ENCODE measurements at regions not wholly inside any gene's neighbourhood (a gene's known extent, or its start where the extent isn't known, plus 50 kb on each side); places are given as distances from the start of the nearest gene placed in this dataset.

GRCh38 chr20:51262240-51262639 lies 239.3 kb upstream of the KCNG1 start:
- Mint-ChIP-seq H3K4me3 (no peak overlapping the region), H3K4me1 (no peaks in the 10 kb centered on the region), H3K27me3 (peaks cover 22% of the 10 kb centered on the region), H3K9me3 (peaks cover 10% of the 10 kb centered on the region), H3K27ac (no peak overlapping the region), H3K36me3 (no peaks in the 10 kb centered on the region)
- no peak for ATAC-seq

GRCh38 chr20:51259455-51259854 lies 236.5 kb upstream of the KCNG1 start:
- H3K4me3 Mint-ChIP-seq: no peak overlapping the region
- no peaks in the 10 kb centered on the region for H3K36me3 Mint-ChIP-seq
- H3K27ac Mint-ChIP-seq: no peak overlapping the region
- peaks cover 25% of the 10 kb centered on the region for H3K27me3 Mint-ChIP-seq
- no peak for ATAC-seq
- H3K9me3 Mint-ChIP-seq: peaks cover under 1% of the 10 kb centered on the region
- H3K4me1 Mint-ChIP-seq: no peaks in the 10 kb centered on the region

- H3K4me3 Mint-ChIP-seq: no peak overlapping the region
- ATAC-seq: no peak
Measured at GRCh38 chr20:51258582-51259165, 235.8 kb upstream of the KCNG1 start.

GRCh38 chr20:51255417-51255816 lies 232.5 kb upstream of the KCNG1 start:
- Mint-ChIP-seq H3K36me3 (no peaks in the 10 kb centered on the region), H3K27me3 (peaks cover 48% of the 10 kb centered on the region), H3K4me1 (no peaks in the 10 kb centered on the region), H3K4me3 (no peak overlapping the region), H3K27ac (no peak overlapping the region), H3K9me3 (no peaks in the 10 kb centered on the region)
- ATAC-seq: no peak

More at GRCh38 chr20:51258582-51259165, 235.8 kb upstream of the KCNG1 start:
- H3K27ac Mint-ChIP-seq: no peak overlapping the region
- H3K4me1 Mint-ChIP-seq: no peaks in the 10 kb centered on the region
- H3K9me3 Mint-ChIP-seq: no peaks in the 10 kb centered on the region
- H3K27me3 Mint-ChIP-seq: peaks cover 25% of the 10 kb centered on the region
- H3K36me3 Mint-ChIP-seq: no peaks in the 10 kb centered on the region

- H3K27me3 Mint-ChIP-seq: peaks cover 51% of the 10 kb centered on the region
Measured at GRCh38 chr20:51253280-51253679, 230.4 kb upstream of the KCNG1 start.

GRCh38 chr20:51249781-51250180 lies 226.9 kb upstream of the KCNG1 start:
- no peak for ATAC-seq
- Mint-ChIP-seq H3K27me3 (peaks cover 34% of the 10 kb centered on the region), H3K4me3 (no peak overlapping the region), H3K4me1 (no peaks in the 10 kb centered on the region), H3K9me3 (no peaks in the 10 kb centered on the region), H3K36me3 (no peaks in the 10 kb centered on the region), H3K27ac (no peak overlapping the region)

More at GRCh38 chr20:51253280-51253679, 230.4 kb upstream of the KCNG1 start:
- no peak overlapping the region for H3K27ac Mint-ChIP-seq
- H3K4me1 Mint-ChIP-seq: no peaks in the 10 kb centered on the region
- no peaks in the 10 kb centered on the region for H3K9me3 Mint-ChIP-seq
- no peak overlapping the region for H3K4me3 Mint-ChIP-seq
- H3K36me3 Mint-ChIP-seq: no peaks in the 10 kb centered on the region
- ATAC-seq: no peak

GRCh38 chr20:51249215-51249614 lies 226.3 kb upstream of the KCNG1 start:
- ATAC-seq: no peak
- Mint-ChIP-seq H3K27ac (no peak overlapping the region), H3K9me3 (no peaks in the 10 kb centered on the region), H3K27me3 (peaks cover 34% of the 10 kb centered on the region), H3K4me1 (no peaks in the 10 kb centered on the region), H3K4me3 (no peak overlapping the region), H3K36me3 (no peaks in the 10 kb centered on the region)

- no peak overlapping the region for H3K27ac Mint-ChIP-seq
- ATAC-seq: no peak
Measured at GRCh38 chr20:51244466-51244865, 221.6 kb upstream of the KCNG1 start.

GRCh38 chr20:51238675-51239305 lies 215.9 kb upstream of the KCNG1 start:
- no peak overlapping the region for H3K27ac Mint-ChIP-seq
- H3K4me1 Mint-ChIP-seq: no peaks in the 10 kb centered on the region
- H3K36me3 Mint-ChIP-seq: no peaks in the 10 kb centered on the region
- peaks cover 7% of the 10 kb centered on the region for H3K9me3 Mint-ChIP-seq
- no peak for ATAC-seq
- peaks cover 37% of the 10 kb centered on the region for H3K27me3 Mint-ChIP-seq
- H3K4me3 Mint-ChIP-seq: no peak overlapping the region

More at GRCh38 chr20:51244466-51244865, 221.6 kb upstream of the KCNG1 start:
- Mint-ChIP-seq H3K4me3 (no peak overlapping the region), H3K4me1 (no peaks in the 10 kb centered on the region), H3K9me3 (peaks cover 7% of the 10 kb centered on the region), H3K36me3 (no peaks in the 10 kb centered on the region), H3K27me3 (peaks cover 11% of the 10 kb centered on the region)

GRCh38 chr20:51237791-51238190 lies 214.9 kb upstream of the KCNG1 start:
- Mint-ChIP-seq H3K36me3 (no peaks in the 10 kb centered on the region), H3K27me3 (peaks cover 45% of the 10 kb centered on the region), H3K4me1 (no peaks in the 10 kb centered on the region), H3K9me3 (peaks cover 5% of the 10 kb centered on the region), H3K27ac (no peak overlapping the region), H3K4me3 (no peak overlapping the region)
- no peak for ATAC-seq

GRCh38 chr20:51237278-51237677 lies 214.4 kb upstream of the KCNG1 start:
- Mint-ChIP-seq H3K9me3 (peaks cover 3% of the 10 kb centered on the region), H3K27ac (no peak overlapping the region), H3K36me3 (no peaks in the 10 kb centered on the region), H3K27me3 (peaks cover 45% of the 10 kb centered on the region), H3K4me1 (no peaks in the 10 kb centered on the region), H3K4me3 (no peak overlapping the region)
- ATAC-seq: no peak

- Mint-ChIP-seq H3K9me3 (no peaks in the 10 kb centered on the region), H3K27me3 (peaks cover 45% of the 10 kb centered on the region), H3K27ac (no peak overlapping the region), H3K4me3 (no peak overlapping the region), H3K4me1 (no peaks in the 10 kb centered on the region), H3K36me3 (no peaks in the 10 kb centered on the region)
- no peak for ATAC-seq
Measured at GRCh38 chr20:51236421-51236820, 213.5 kb upstream of the KCNG1 start.

GRCh38 chr20:51233345-51233744 lies 210.4 kb upstream of the KCNG1 start:
- peaks cover 6% of the 10 kb centered on the region for H3K9me3 Mint-ChIP-seq
- peaks cover 45% of the 10 kb centered on the region for H3K27me3 Mint-ChIP-seq
- H3K36me3 Mint-ChIP-seq: no peaks in the 10 kb centered on the region
- no peaks in the 10 kb centered on the region for H3K4me1 Mint-ChIP-seq
- no peak for ATAC-seq
- no peak overlapping the region for H3K27ac Mint-ChIP-seq
- H3K4me3 Mint-ChIP-seq: no peak overlapping the region

- no peak overlapping the region for H3K27ac Mint-ChIP-seq
- peaks cover 6% of the 10 kb centered on the region for H3K9me3 Mint-ChIP-seq
- ATAC-seq: no peak
- H3K27me3 Mint-ChIP-seq: peaks cover 24% of the 10 kb centered on the region
- no peak overlapping the region for H3K4me3 Mint-ChIP-seq
- no peaks in the 10 kb centered on the region for H3K4me1 Mint-ChIP-seq
- H3K36me3 Mint-ChIP-seq: no peaks in the 10 kb centered on the region
Measured at GRCh38 chr20:51230727-51231126, 207.8 kb upstream of the KCNG1 start.

GRCh38 chr20:51228763-51229162 lies 205.9 kb upstream of the KCNG1 start:
- H3K9me3 Mint-ChIP-seq: peaks cover 13% of the 10 kb centered on the region
- no peak overlapping the region for H3K4me3 Mint-ChIP-seq
- no peaks in the 10 kb centered on the region for H3K36me3 Mint-ChIP-seq
- no peaks in the 10 kb centered on the region for H3K4me1 Mint-ChIP-seq
- H3K27ac Mint-ChIP-seq: no peak overlapping the region
- H3K27me3 Mint-ChIP-seq: peaks cover 8% of the 10 kb centered on the region
- ATAC-seq: no peak

GRCh38 chr20:51227744-51228143 lies 204.8 kb upstream of the KCNG1 start:
- H3K4me3 Mint-ChIP-seq: no peak overlapping the region
- H3K27ac Mint-ChIP-seq: no peak overlapping the region
- H3K9me3 Mint-ChIP-seq: peaks cover 13% of the 10 kb centered on the region
- H3K4me1 Mint-ChIP-seq: no peaks in the 10 kb centered on the region
- no peak for ATAC-seq
- peaks cover under 1% of the 10 kb centered on the region for H3K27me3 Mint-ChIP-seq
- H3K36me3 Mint-ChIP-seq: no peaks in the 10 kb centered on the region
